Small intestine (tissue), 7 donors: ENCODE measurements at regions not wholly inside any gene's neighbourhood (a gene's known extent, or its start where the extent isn't known, plus 50 kb on each side); places are given as distances from the start of the nearest gene placed in this dataset.

ENCODE experiments used
- DNase-seq, 2 donors: peaks; one replicate each; pipeline versions ENCODE4 v3.0.0 to v3.0.0-alpha.2; 2013
- FAIRE-seq: peaks from 2 replicates; lab custom pipeline; 2012; peaks lifted over from hg19 to GRCh38; lab: Jason Lieb, UNC
- H3K27ac ChIP-seq, 3 donors: one replicate each; pipeline ENCODE4 v1.5.1; 2013; ENCODE audit warnings: low read length in 2 of 3, mild to moderate bottlenecking in 2 of 3, control low read depth in 1 of 3, inconsistent platforms in 1 of 3, low read depth in 1 of 3, moderate library complexity in 1 of 3
- H3K27me3 ChIP-seq, 3 donors: one replicate each; pipeline ENCODE4 v1.6.1; 2013; ENCODE audit warnings: low read length in 3 of 3, inconsistent platforms in 1 of 3; ENCODE audit not compliant: control insufficient read depth in 3 of 3, insufficient read depth in 3 of 3
- H3K36me3 ChIP-seq, 3 donors: one replicate each; pipeline ENCODE4 v1.6.1; 2013; ENCODE audit warnings: low read length in 3 of 3, inconsistent platforms in 1 of 3, low read depth in 1 of 3, mild to moderate bottlenecking in 1 of 3, moderate library complexity in 1 of 3; ENCODE audit not compliant: control insufficient read depth in 3 of 3, insufficient read depth in 2 of 3
- H3K4me1 ChIP-seq, 3 donors: one replicate each; pipeline ENCODE4 v1.6.1; 2013; ENCODE audit warnings: low read length in 2 of 3, inconsistent platforms in 1 of 3, low read depth in 1 of 3, mild to moderate bottlenecking in 1 of 3, moderate library complexity in 1 of 3; ENCODE audit not compliant: control insufficient read depth in 3 of 3, insufficient read depth in 2 of 3
- H3K4me3 ChIP-seq, 3 donors: one replicate each; pipeline ENCODE4 v1.5.1; 2013; ENCODE audit warnings: low read length in 3 of 3, control low read depth in 1 of 3, inconsistent platforms in 1 of 3, low read depth in 1 of 3, mild to moderate bottlenecking in 1 of 3, moderate library complexity in 1 of 3
- H3K9me3 ChIP-seq, 2 donors: one replicate each; pipeline ENCODE4 v1.6.1; 2013; ENCODE audit warnings: low read depth in 1 of 2, low read length in 1 of 2; ENCODE audit not compliant: control insufficient read depth in 2 of 2, insufficient read depth in 1 of 2
- WGBS, 3 donors: extraction: QIAGEN DNeasy Blood & Tissue Kit; methylation state at CpG; one replicate each; pipeline ENCODE4 v1.1.7; 2013; 5-methylcytosine and 5-hydroxymethylcytosine counted together
- donor health status: healthy with polysubstance abuse.
- donor health status: control.
- donor health status: control.
- donor health status: Bipolar disorder and iron deficiency.
- donor health status: healthy.

DNA sequence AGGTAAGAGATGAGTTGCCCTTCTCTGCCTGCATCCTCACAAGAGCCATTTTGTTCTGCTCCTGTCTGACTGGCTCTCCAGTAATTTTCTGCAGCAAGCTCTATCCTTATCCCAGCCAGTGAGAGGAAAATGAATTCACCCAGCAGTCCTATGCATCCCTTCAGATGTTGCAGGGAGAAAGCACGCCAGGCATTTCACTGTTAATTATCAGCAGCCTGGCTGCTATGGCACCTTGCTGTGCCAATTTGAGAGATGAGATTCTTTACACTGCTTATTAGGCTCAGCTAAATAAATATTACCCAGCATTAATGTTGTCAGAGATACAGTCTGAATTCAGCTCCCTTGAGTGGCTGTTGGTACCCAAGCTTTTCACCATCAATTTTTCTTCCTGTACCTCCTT is 61.1 kb upstream of the SNAP25 start:
- no peak overlapping the region for H3K27ac ChIP-seq
- 41 to 70% (median 54%) methylated on average over 1 of the region's 1 CpG for WGBS, 3 donors

DNA sequence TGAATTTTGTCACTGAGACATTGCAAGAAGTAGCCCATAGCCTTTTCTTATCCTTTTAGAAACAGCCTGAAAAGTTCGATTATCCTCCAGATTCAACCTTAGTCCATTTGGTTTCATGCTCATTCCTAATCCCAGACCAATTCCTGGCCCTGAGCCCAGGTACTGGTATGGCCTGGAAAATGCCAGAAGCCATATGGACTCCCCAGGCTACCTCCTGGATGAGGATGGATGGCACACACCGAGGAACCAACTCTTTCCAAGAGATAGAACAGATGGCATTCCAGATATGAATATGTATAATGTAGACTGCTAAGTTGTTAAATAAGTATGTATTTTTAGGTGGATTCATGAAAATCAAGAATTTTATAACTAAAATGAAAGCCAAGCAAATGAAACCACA is 51.6 kb upstream of the SNAP25 start:
- 64 to 84% (median 78%) methylated on average over 2 of the region's 2 CpGs for WGBS, 3 donors
- no peak overlapping the region for H3K4me3 ChIP-seq
- DNase-seq (no peak), FAIRE-seq (no peak)
- no peaks in the 10 kb centered on the region for H3K36me3 ChIP-seq
- H3K4me1 ChIP-seq, result no peaks in the 10 kb centered on the region
- no peak overlapping the region for H3K27ac ChIP-seq
- H3K9me3 ChIP-seq, result peaks cover 0 to 2% of the 10 kb centered on the region in 2 donors
- peaks cover 0 to 3% (median 0%) of the 10 kb centered on the region in 3 donors for H3K27me3 ChIP-seq

More for the DNA sequence above, 61.1 kb upstream of the SNAP25 start:
- no peaks in the 10 kb centered on the region for H3K4me1 ChIP-seq
- H3K9me3 ChIP-seq, result no peaks in the 10 kb centered on the region
- H3K27me3 ChIP-seq, result no peaks in the 10 kb centered on the region
- DNase-seq, result no peak
- no peak overlapping the region for H3K4me3 ChIP-seq
- FAIRE-seq, result no peak
- no peaks in the 10 kb centered on the region for H3K36me3 ChIP-seq

DNA sequence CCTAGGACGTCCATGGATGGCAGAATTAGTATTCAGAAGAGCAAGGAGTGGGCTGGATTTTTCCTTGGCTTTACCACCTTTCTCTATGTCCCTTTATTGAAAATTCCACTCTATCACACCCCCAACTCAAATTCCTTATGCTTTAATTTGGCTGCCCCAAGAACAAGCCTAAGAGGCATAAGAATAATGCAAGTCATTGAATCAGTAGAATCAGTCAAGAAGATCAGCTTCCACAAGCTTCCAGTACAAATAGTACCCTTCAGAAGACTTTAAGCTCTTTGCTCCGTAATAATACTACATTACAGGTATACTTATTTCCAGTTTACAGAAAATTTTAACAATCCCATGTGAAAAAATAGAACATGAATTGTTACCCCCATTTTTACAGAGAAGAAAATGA is 51.0 kb upstream of the SNAP25 start:
- FAIRE-seq (no peak), DNase-seq (no peak)
- Histone ChIP-seq H3K36me3 (no peaks in the 10 kb centered on the region), H3K4me1 (no peaks in the 10 kb centered on the region), H3K27ac (no peak overlapping the region), H3K27me3 (peaks cover 0 to 3% (median 0%) of the 10 kb centered on the region in 3 donors), H3K9me3 (peaks cover 0 to 2% of the 10 kb centered on the region in 2 donors), H3K4me3 (no peak overlapping the region)
- WGBS, 3 donors, result 68 to 89% (median 81%) methylated on average over 2 of the region's 2 CpGs
